ENCODE measurements at regions not wholly inside any gene's neighbourhood (a gene's known extent, or its start where the extent isn't known, plus 50 kb on each side); places are given as distances from the start of the nearest gene placed in this dataset.

DNA sequence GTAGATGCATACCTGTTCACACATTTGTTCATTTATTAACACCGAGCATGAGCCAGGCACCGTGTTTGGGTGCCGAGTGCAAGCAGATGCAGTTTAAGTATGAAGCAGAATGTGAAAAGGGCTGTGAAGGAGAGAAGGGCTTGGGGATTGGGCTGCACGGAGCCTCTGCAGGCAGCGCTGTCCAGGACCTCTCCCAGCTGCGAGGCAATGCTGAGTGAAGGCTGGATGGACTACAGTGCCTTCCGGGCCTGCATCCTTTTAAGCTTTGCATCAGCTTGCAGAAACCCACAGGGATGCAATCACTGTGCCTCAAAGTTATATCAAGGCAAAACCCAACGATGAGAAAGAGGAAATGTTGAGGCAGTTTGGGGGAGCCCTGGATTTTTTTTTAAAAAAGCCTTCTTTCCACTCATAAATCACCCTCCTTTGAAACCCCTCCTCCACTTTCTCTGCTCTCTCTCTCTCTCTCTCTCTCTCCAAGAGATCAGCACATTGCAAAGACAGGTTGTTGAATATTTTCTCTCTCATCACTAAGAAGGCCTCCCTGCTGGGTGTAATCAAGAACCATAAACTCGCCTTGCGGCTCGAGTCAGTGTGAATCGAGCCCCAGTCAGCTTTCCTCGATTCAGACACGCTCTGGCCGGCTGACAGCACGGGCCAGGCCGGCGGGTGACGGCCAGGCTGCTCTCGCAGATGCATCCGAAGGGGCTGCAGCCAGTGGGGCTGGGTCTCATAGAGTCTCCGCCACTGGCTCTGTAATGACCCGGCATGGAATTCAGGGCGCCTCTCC, 89.2 kb upstream of the POU3F1 start:
- TF ChIP-seq, protein P1, sequence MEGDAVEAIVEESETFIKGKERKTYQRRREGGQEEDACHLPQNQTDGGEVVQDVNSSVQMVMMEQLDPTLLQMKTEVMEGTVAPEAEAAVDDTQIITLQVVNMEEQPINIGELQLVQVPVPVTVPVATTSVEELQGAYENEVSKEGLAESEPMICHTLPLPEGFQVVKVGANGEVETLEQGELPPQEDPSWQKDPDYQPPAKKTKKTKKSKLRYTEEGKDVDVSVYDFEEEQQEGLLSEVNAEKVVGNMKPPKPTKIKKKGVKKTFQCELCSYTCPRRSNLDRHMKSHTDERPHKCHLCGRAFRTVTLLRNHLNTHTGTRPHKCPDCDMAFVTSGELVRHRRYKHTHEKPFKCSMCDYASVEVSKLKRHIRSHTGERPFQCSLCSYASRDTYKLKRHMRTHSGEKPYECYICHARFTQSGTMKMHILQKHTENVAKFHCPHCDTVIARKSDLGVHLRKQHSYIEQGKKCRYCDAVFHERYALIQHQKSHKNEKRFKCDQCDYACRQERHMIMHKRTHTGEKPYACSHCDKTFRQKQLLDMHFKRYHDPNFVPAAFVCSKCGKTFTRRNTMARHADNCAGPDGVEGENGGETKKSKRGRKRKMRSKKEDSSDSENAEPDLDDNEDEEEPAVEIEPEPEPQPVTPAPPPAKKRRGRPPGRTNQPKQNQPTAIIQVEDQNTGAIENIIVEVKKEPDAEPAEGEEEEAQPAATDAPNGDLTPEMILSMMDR (IDR thresholded peaks at IDR 0.05; ENCODE audit: insufficient read depth, low read length, poor library complexity, severe bottlenecking), result no peak
- no peak for TF ChIP-seq EZH2phosphoT487 (conservative IDR thresholded peaks at IDR 0.05; ENCODE audit: low read length)
